Liver (tissue), 8 donors: ENCODE measurements at regions not wholly inside any gene's neighbourhood (a gene's known extent, or its start where the extent isn't known, plus 50 kb on each side); places are given as distances from the start of the nearest gene placed in this dataset.

ENCODE experiments used
- DNase-seq: peaks from one replicate; pipeline ENCODE4 v3.0.0-alpha.2; 2017; ENCODE audit warnings: low spot score
- H3K27ac ChIP-seq, 2 donors: one replicate each; pipeline ENCODE4 v1.7.0; 2013; ENCODE audit warnings: inconsistent platforms in 2 of 2, low read length in 2 of 2, control low read depth in 1 of 2, low read depth in 1 of 2, mild to moderate bottlenecking in 1 of 2
- H3K27me3 ChIP-seq, 4 donors: one replicate each; pipeline versions ENCODE4 v1.6.1 to v1.7.0; 2013; ENCODE audit warnings: low read length in 3 of 4, inconsistent platforms in 1 of 4, mild to moderate bottlenecking in 1 of 4, moderate library complexity in 1 of 4; ENCODE audit not compliant: control insufficient read depth in 4 of 4, insufficient read depth in 4 of 4
- H3K36me3 ChIP-seq, 4 donors: one replicate each; pipeline versions ENCODE4 v1.6.1 to v1.7.0; 2013; ENCODE audit warnings: low read length in 3 of 4, mild to moderate bottlenecking in 3 of 4, low read depth in 1 of 4, moderate library complexity in 1 of 4; ENCODE audit not compliant: control insufficient read depth in 4 of 4, insufficient read depth in 3 of 4
- H3K4me1 ChIP-seq, 4 donors: one replicate each; pipeline versions ENCODE4 v1.6.1 to v1.7.0; 2013; ENCODE audit warnings: low read length in 3 of 4, mild to moderate bottlenecking in 3 of 4, moderate library complexity in 1 of 4; ENCODE audit not compliant: control insufficient read depth in 4 of 4, insufficient read depth in 4 of 4
- H3K4me3 ChIP-seq, 3 donors: one replicate each; pipeline versions ENCODE4 v1.6.1 to v1.7.0; 2013; ENCODE audit warnings: low read length in 3 of 3, control low read depth in 1 of 3, low read depth in 1 of 3, mild to moderate bottlenecking in 1 of 3
- H3K9ac ChIP-seq, 2 donors: one replicate each; pipeline ENCODE4 v1.7.0; 2013; ENCODE audit warnings: low read length in 2 of 2, mild to moderate bottlenecking in 2 of 2, moderate library complexity in 2 of 2, control low read depth in 1 of 2, low read depth in 1 of 2
- H3K9me3 ChIP-seq, 4 donors: one replicate each; pipeline versions ENCODE4 v1.6.1 to v1.7.0; 2013; ENCODE audit warnings: low read length in 3 of 4; ENCODE audit not compliant: control insufficient read depth in 4 of 4
- FOXA1 ChIP-seq: IDR thresholded peaks from 2 replicates; pipeline ENCODE4 v1.6.1; 2016; ENCODE audit warnings: antibody characterized with exemption
- GABPA ChIP-seq, 2 donors: IDR thresholded peaks in 1 of 2; conservative IDR thresholded peaks in 1 of 2; 2 replicates each; pipeline ENCODE4 v1.6.1; 2016; ENCODE audit warnings: antibody characterized with exemption in 2 of 2, mild to moderate bottlenecking in 1 of 2, moderate library complexity in 1 of 2
- HNF4A ChIP-seq, 2 donors: conservative IDR thresholded peaks; 2 replicates each; pipeline ENCODE4 v1.6.1; 2016; ENCODE audit warnings: antibody characterized with exemption in 2 of 2, mild to moderate bottlenecking in 2 of 2
- HNF4G ChIP-seq: IDR thresholded peaks from 2 replicates; pipeline ENCODE4 v1.6.1; 2016; ENCODE audit warnings: antibody characterized with exemption
- JUND ChIP-seq, 2 donors: IDR thresholded peaks; 2 replicates each; pipeline ENCODE4 v1.6.1; 2016; ENCODE audit warnings: antibody characterized with exemption in 2 of 2
- MAX ChIP-seq: IDR thresholded peaks from 2 replicates; pipeline ENCODE4 v1.6.1; 2016; ENCODE audit warnings: antibody characterized with exemption
- NR2F2 ChIP-seq: IDR thresholded peaks from 2 replicates; pipeline ENCODE4 v1.6.1; 2016; ENCODE audit warnings: antibody characterized with exemption
- RAD21 ChIP-seq, 2 donors: IDR thresholded peaks; 2 replicates each; pipeline ENCODE4 v1.6.1; 2016; ENCODE audit warnings: antibody characterized with exemption in 2 of 2, mild to moderate bottlenecking in 2 of 2
- REST ChIP-seq: IDR thresholded peaks from 2 replicates; pipeline ENCODE4 v1.6.1; 2016; ENCODE audit warnings: antibody characterized with exemption, mild to moderate bottlenecking
- RXRA ChIP-seq, 2 donors: IDR thresholded peaks; 2 replicates each; pipeline ENCODE4 v1.6.1; 2017 to 2018; ENCODE audit warnings: antibody characterized with exemption in 2 of 2, mild to moderate bottlenecking in 1 of 2
- SP1 ChIP-seq: IDR thresholded peaks from 2 replicates; pipeline ENCODE4 v1.6.1; 2018; ENCODE audit warnings: antibody characterized with exemption, mild to moderate bottlenecking
- TAF1 ChIP-seq: conservative IDR thresholded peaks from 2 replicates; pipeline ENCODE4 v1.6.1; 2016; ENCODE audit warnings: antibody characterized with exemption, mild to moderate bottlenecking
- YY1 ChIP-seq: IDR thresholded peaks from 2 replicates; pipeline ENCODE4 v1.6.1; 2016; ENCODE audit warnings: antibody characterized with exemption, mild to moderate bottlenecking
- ZBTB33 ChIP-seq: IDR thresholded peaks from 2 replicates; pipeline ENCODE4 v1.6.1; 2016; ENCODE audit warnings: antibody characterized with exemption
- WGBS: extraction: QIAGEN DNeasy Blood & Tissue Kit; methylation state at CpG from one replicate; pipeline ENCODE4 v1.1.7; 2013; 5-methylcytosine and 5-hydroxymethylcytosine counted together
- TF ChIP-seq, protein P1 (sequence below): fragments of 150-350 bp; IDR thresholded peaks from 2 replicates; pipeline ENCODE4 v1.5.1; 2017; ENCODE audit warnings: improper control_type of control experiment, low read depth, low read length; ENCODE audit not compliant: missing input control
- TF ChIP-seq, protein P2 (sequence below): IDR thresholded peaks from 2 replicates; pipeline ENCODE4 v1.6.1; 2016; ENCODE audit warnings: antibody characterized with exemption
- donor health status: healthy.
- donor health status: healthy.
- donor health status: healthy.
- donor health status: healthy.
- donor health status: healthy.

GRCh38 chr3:159693226-159693625 is 295.4 kb upstream of the IL12A start:
- Histone ChIP-seq H3K4me1 (no peaks in the 10 kb centered on the region), H3K4me3 (no peak overlapping the region), H3K9ac (no peak overlapping the region), H3K27ac (no peak overlapping the region), H3K9me3 (no peaks in the 10 kb centered on the region), H3K36me3 (no peaks in the 10 kb centered on the region), H3K27me3 (no peaks in the 10 kb centered on the region)
- TF ChIP-seq RXRA (IDR thresholded peaks at IDR 0.05) (no peak), HNF4G (no peak), SP1 (no peak)
- WGBS, result 79% methylated on average over 4 of the region's 4 CpGs
- no peak for DNase-seq

DNA sequence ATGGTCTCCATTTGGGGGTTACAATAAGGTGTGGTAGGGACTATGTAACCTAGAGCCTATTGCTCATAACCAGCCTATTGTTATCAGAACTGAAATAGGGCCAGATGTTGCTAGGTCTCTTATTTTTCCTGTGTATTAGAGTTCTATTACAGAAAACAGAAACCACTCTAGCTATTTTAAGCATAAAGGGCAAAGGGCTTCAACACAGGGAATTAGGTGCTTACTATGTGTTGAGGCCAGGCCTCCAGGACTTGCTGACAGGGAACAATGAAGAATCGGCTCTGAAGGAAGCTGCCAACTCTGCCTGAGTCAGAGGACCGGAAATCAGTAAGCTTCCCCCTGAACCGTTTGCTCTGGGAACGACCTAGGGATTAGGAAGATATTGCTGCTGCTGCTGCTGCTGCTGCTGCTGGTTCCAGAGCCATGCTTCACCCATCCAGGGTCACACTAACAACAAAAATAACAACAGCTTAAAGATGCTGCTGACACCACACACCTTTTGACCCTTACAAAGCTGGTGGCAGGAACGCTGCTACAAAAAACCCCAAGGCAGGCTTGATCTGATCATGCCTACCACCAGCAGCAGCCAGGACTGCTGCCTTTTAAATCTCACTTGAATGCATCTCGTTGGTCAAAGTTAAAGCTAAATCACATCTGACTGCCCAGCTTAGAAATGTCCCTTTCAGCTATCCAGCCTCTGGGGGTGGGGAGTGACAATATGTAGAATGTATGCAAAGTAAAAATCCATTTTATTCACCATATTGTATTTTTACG is 276.9 kb upstream of the IL12A start:
- TF ChIP-seq NR2F2 (peak; percentile 87), RAD21 (IDR thresholded peaks at IDR 0.05) (peak in 1 of 2 donors; percentile 26), REST (no peak)
- Histone ChIP-seq H3K27ac (no peak overlapping the region), H3K36me3 (no peaks in the 10 kb centered on the region), H3K27me3 (no peaks in the 10 kb centered on the region), H3K9ac (no peak overlapping the region), H3K9me3 (no peaks in the 10 kb centered on the region), H3K4me3 (no peak overlapping the region), H3K4me1 (no peaks in the 10 kb centered on the region)
- DNase-seq, result no peak
- WGBS, result 65% methylated on average over 7 of the region's 7 CpGs

DNA sequence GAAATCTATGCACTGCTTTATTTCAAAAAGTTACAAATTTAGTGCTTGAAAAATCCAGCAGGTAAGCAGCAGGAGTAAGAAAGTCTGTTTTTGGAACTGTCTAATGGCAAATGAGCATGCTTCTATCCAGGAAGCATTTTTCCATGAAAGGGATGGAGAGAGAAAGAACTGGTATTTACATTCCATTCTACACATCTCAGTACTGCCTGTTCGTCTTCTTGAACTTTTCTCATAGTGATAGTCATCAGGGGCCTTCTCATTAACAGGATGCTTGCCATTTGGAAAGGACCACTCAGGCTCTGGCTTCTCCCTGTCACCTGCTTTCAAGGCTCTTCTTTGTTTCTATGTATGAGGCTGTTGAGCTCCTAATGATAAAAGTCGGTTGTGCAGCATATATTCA is 267.3 kb upstream of the IL12A start:
- Histone ChIP-seq H3K4me1 (no peaks in the 10 kb centered on the region), H3K27ac (no peak overlapping the region), H3K27me3 (no peaks in the 10 kb centered on the region), H3K9ac (no peak overlapping the region), H3K36me3 (no peaks in the 10 kb centered on the region), H3K4me3 (no peak overlapping the region), H3K9me3 (no peaks in the 10 kb centered on the region)
- DNase-seq, result no peak
- 91% methylated on average over 2 of the region's 2 CpGs for WGBS
- no peak for TF ChIP-seq ZBTB33
- TF ChIP-seq JUND (IDR thresholded peaks at IDR 0.05), result no peak
- no peak for TF ChIP-seq SP1
- no peak for TF ChIP-seq REST
- TF ChIP-seq FOXA1, result no peak
- TF ChIP-seq, protein P1, sequence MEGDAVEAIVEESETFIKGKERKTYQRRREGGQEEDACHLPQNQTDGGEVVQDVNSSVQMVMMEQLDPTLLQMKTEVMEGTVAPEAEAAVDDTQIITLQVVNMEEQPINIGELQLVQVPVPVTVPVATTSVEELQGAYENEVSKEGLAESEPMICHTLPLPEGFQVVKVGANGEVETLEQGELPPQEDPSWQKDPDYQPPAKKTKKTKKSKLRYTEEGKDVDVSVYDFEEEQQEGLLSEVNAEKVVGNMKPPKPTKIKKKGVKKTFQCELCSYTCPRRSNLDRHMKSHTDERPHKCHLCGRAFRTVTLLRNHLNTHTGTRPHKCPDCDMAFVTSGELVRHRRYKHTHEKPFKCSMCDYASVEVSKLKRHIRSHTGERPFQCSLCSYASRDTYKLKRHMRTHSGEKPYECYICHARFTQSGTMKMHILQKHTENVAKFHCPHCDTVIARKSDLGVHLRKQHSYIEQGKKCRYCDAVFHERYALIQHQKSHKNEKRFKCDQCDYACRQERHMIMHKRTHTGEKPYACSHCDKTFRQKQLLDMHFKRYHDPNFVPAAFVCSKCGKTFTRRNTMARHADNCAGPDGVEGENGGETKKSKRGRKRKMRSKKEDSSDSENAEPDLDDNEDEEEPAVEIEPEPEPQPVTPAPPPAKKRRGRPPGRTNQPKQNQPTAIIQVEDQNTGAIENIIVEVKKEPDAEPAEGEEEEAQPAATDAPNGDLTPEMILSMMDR, result no peak
- no peak for TF ChIP-seq HNF4G
- TF ChIP-seq NR2F2, result no peak
- no peak for TF ChIP-seq RAD21 (IDR thresholded peaks at IDR 0.05)
- no peak for TF ChIP-seq TAF1
- TF ChIP-seq, protein P2, sequence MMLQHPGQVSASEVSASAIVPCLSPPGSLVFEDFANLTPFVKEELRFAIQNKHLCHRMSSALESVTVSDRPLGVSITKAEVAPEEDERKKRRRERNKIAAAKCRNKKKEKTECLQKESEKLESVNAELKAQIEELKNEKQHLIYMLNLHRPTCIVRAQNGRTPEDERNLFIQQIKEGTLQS, result no peak
- no peak for TF ChIP-seq YY1
- no peak for TF ChIP-seq GABPA (IDR thresholded peaks at IDR 0.05 in 1 of 2, conservative IDR thresholded peaks at IDR 0.05 in 1 of 2)
- no peak for TF ChIP-seq MAX
- no peak for TF ChIP-seq HNF4A (conservative IDR thresholded peaks at IDR 0.05)
